NCI-H774 (cell line): ENCODE measurements at regions not wholly inside any gene's neighbourhood (a gene's known extent, or its start where the extent isn't known, plus 50 kb on each side); places are given as distances from the start of the nearest gene placed in this dataset.
"Not testable (repeated sequence)": the region's sequence is repeated elsewhere in the genome, so short reads cannot be mapped to it uniquely, and the experiment has no call there.

ENCODE experiments used
- DNase-seq: peaks from one replicate; lab custom pipeline; 2025; lab: John Stamatoyannopoulos, UW

GRCh38 chr4:66032571-66032970 is 362.3 kb upstream of the EPHA5 start:
- DNase-seq, result no peak

GRCh38 chr4:66028668-66029067 is 358.4 kb upstream of the EPHA5 start:
- no peak for DNase-seq

- no peak for DNase-seq
These were observed 352.8 kb upstream of the EPHA5 start for GRCh38 chr4:66023061-66023460.

- no peak for DNase-seq
These were observed 347.4 kb upstream of the EPHA5 start for GRCh38 chr4:66017671-66018070.

GRCh38 chr4:66016240-66016639 is 346.0 kb upstream of the EPHA5 start:
- no peak for DNase-seq

- no peak for DNase-seq
These were observed 344.0 kb upstream of the EPHA5 start for GRCh38 chr4:66014146-66014765.

GRCh38 chr4:66000510-66001117 is 330.3 kb upstream of the EPHA5 start:
- DNase-seq, result no peak

GRCh38 chr4:65999518-65999871 is 329.2 kb upstream of the EPHA5 start:
- no peak for DNase-seq

- not testable (repeated sequence) for DNase-seq
These were observed 328.7 kb upstream of the EPHA5 start for GRCh38 chr4:65998807-65999517.

- no peak for DNase-seq
These were observed 312.8 kb upstream of the EPHA5 start for GRCh38 chr4:65983061-65983460.

- no peak for DNase-seq
These were observed 306.0 kb upstream of the EPHA5 start for GRCh38 chr4:65976287-65976686.

GRCh38 chr4:65973186-65973585 is 302.9 kb upstream of the EPHA5 start:
- no peak for DNase-seq

- no peak for DNase-seq
These were observed 301.4 kb upstream of the EPHA5 start for GRCh38 chr4:65971686-65972085.

GRCh38 chr4:65968831-65969558 is 298.7 kb upstream of the EPHA5 start:
- DNase-seq, result no peak

- no peak for DNase-seq
These were observed 290.5 kb upstream of the EPHA5 start for GRCh38 chr4:65960751-65961150.

- no peak for DNase-seq
These were observed 284.1 kb upstream of the EPHA5 start for GRCh38 chr4:65954416-65954815.

- no peak for DNase-seq
These were observed 280.9 kb upstream of the EPHA5 start for GRCh38 chr4:65951177-65951576.

GRCh38 chr4:65943076-65943475 is 272.8 kb upstream of the EPHA5 start:
- DNase-seq, result no peak

- DNase-seq, result no peak
These were observed 254.6 kb upstream of the EPHA5 start for GRCh38 chr4:65924843-65925242.

GRCh38 chr4:65923616-65924015 is 253.3 kb upstream of the EPHA5 start:
- DNase-seq, result no peak

- no peak for DNase-seq
These were observed 250.9 kb upstream of the EPHA5 start for GRCh38 chr4:65921180-65921579.

- no peak for DNase-seq
These were observed 248.6 kb upstream of the EPHA5 start for GRCh38 chr4:65918872-65919271.

GRCh38 chr4:65918212-65918611 is 247.9 kb upstream of the EPHA5 start:
- no peak for DNase-seq
